Effector memory CD8-positive, alpha-beta T cell (primary cell): ENCODE measurements at regions not wholly inside any gene's neighbourhood (a gene's known extent, or its start where the extent isn't known, plus 50 kb on each side); places are given as distances from the start of the nearest gene placed in this dataset.

ENCODE experiments used
- ATAC-seq: fragments of 150-1000 bp; cut with Tn5 transposase; replicated peaks from 2 replicates; pipeline ENCODE4 v1.10.0; 2021; ENCODE audit warnings: mild to moderate bottlenecking, moderate library complexity
- DNase-seq, 3 experiments: peaks; one replicate each; pipeline ENCODE4 v3.0.0; 2021
- H3K27ac Mint-ChIP-seq, 2 donors: one replicate each; pipeline ENCODE4 v1.8.0; 2022; ENCODE audit warnings: mild to moderate bottlenecking in 2 of 2, mixed read lengths in 2 of 2, moderate library complexity in 2 of 2
- H3K27me3 Mint-ChIP-seq, 2 donors: one replicate each; pipeline ENCODE4 v1.8.0; 2022; ENCODE audit warnings: mixed read lengths in 2 of 2
- H3K36me3 Mint-ChIP-seq: one replicate; pipeline ENCODE4 v1.8.0; 2022; ENCODE audit warnings: mild to moderate bottlenecking, moderate library complexity, mixed read lengths; ENCODE audit not compliant: insufficient read depth
- H3K4me1 Mint-ChIP-seq, 2 donors: one replicate each; pipeline ENCODE4 v1.8.0; 2022; ENCODE audit warnings: low read depth in 2 of 2, mixed read lengths in 2 of 2
- H3K4me3 Mint-ChIP-seq, 2 donors: one replicate each; pipeline ENCODE4 v1.8.0; 2022; ENCODE audit warnings: mild to moderate bottlenecking in 2 of 2, mixed read lengths in 2 of 2, moderate library complexity in 2 of 2
- H3K9me3 Mint-ChIP-seq, 2 donors: one replicate each; pipeline ENCODE4 v1.8.0; 2022; ENCODE audit warnings: mixed read lengths in 2 of 2

- no peaks in the 10 kb centered on the region for H3K27me3 Mint-ChIP-seq
- peaks cover 1 to 6% of the 10 kb centered on the region in 2 donors for H3K9me3 Mint-ChIP-seq
- H3K27ac Mint-ChIP-seq = no peak overlapping the region
- no peak for DNase-seq
- no peak for ATAC-seq
- H3K36me3 Mint-ChIP-seq = no peaks in the 10 kb centered on the region
- no peak overlapping the region for H3K4me3 Mint-ChIP-seq
- no peaks in the 10 kb centered on the region for H3K4me1 Mint-ChIP-seq
Observed at GRCh38 chrX:7789200-7789599, 53.8 kb upstream of the VCX start.

- no peaks in the 10 kb centered on the region for H3K4me1 Mint-ChIP-seq
- no peaks in the 10 kb centered on the region for H3K36me3 Mint-ChIP-seq
- no peak for DNase-seq
- H3K27me3 Mint-ChIP-seq = no peaks in the 10 kb centered on the region
- H3K9me3 Mint-ChIP-seq = peaks cover 1 to 10% of the 10 kb centered on the region in 2 donors
- H3K27ac Mint-ChIP-seq = no peak overlapping the region
- no peak for ATAC-seq
- H3K4me3 Mint-ChIP-seq = no peak overlapping the region
Observed at GRCh38 chrX:7788334-7788733, 54.6 kb upstream of the VCX start.

GRCh38 chrX:7787714-7788113 is 55.3 kb upstream of the VCX start:
- Mint-ChIP-seq H3K27me3 (no peaks in the 10 kb centered on the region), H3K4me1 (no peaks in the 10 kb centered on the region), H3K36me3 (no peaks in the 10 kb centered on the region), H3K9me3 (peaks cover 1 to 10% of the 10 kb centered on the region in 2 donors), H3K4me3 (no peak overlapping the region), H3K27ac (no peak overlapping the region)
- DNase-seq (no peak), ATAC-seq (no peak)

- Mint-ChIP-seq H3K4me3 (no peak overlapping the region), H3K9me3 (peaks cover 0 to 10% of the 10 kb centered on the region in 2 donors), H3K27ac (no peak overlapping the region), H3K36me3 (no peaks in the 10 kb centered on the region), H3K4me1 (no peaks in the 10 kb centered on the region), H3K27me3 (no peaks in the 10 kb centered on the region)
- no peak for DNase-seq
- ATAC-seq = no peak
Observed at GRCh38 chrX:7784580-7784979, 58.4 kb upstream of the VCX start.

- no peak overlapping the region for H3K4me3 Mint-ChIP-seq
- no peaks in the 10 kb centered on the region for H3K4me1 Mint-ChIP-seq
- ATAC-seq = no peak
- no peaks in the 10 kb centered on the region for H3K36me3 Mint-ChIP-seq
- H3K27me3 Mint-ChIP-seq = no peaks in the 10 kb centered on the region
- peaks cover 0 to 8% of the 10 kb centered on the region in 2 donors for H3K9me3 Mint-ChIP-seq
- H3K27ac Mint-ChIP-seq = no peak overlapping the region
- no peak for DNase-seq
Observed at GRCh38 chrX:7779644-7780043, 63.3 kb upstream of the VCX start.

GRCh38 chrX:7775987-7776386 is 67.0 kb upstream of the VCX start:
- H3K36me3 Mint-ChIP-seq = no peaks in the 10 kb centered on the region
- H3K27me3 Mint-ChIP-seq = no peaks in the 10 kb centered on the region
- H3K4me1 Mint-ChIP-seq = no peaks in the 10 kb centered on the region
- H3K27ac Mint-ChIP-seq = no peak overlapping the region
- H3K9me3 Mint-ChIP-seq = no peaks in the 10 kb centered on the region
- no peak for ATAC-seq
- no peak for DNase-seq
- H3K4me3 Mint-ChIP-seq = no peak overlapping the region

GRCh38 chrX:7771788-7772438 is 71.1 kb upstream of the VCX start:
- H3K9me3 Mint-ChIP-seq = no peaks in the 10 kb centered on the region
- ATAC-seq (no peak), DNase-seq (no peak)
- no peak overlapping the region for H3K4me3 Mint-ChIP-seq
- no peaks in the 10 kb centered on the region for H3K36me3 Mint-ChIP-seq
- H3K27me3 Mint-ChIP-seq = no peaks in the 10 kb centered on the region
- no peaks in the 10 kb centered on the region for H3K4me1 Mint-ChIP-seq
- H3K27ac Mint-ChIP-seq = no peak overlapping the region

GRCh38 chrX:7759830-7760229 is 83.1 kb upstream of the VCX start:
- Mint-ChIP-seq H3K27ac (no peak overlapping the region), H3K36me3 (no peaks in the 10 kb centered on the region), H3K4me3 (no peak overlapping the region), H3K4me1 (no peaks in the 10 kb centered on the region), H3K9me3 (no peaks in the 10 kb centered on the region), H3K27me3 (no peaks in the 10 kb centered on the region)
- no peak for ATAC-seq
- no peak for DNase-seq

- Mint-ChIP-seq H3K27me3 (no peaks in the 10 kb centered on the region), H3K27ac (no peak overlapping the region), H3K9me3 (no peaks in the 10 kb centered on the region), H3K36me3 (no peaks in the 10 kb centered on the region), H3K4me3 (no peak overlapping the region), H3K4me1 (no peaks in the 10 kb centered on the region)
- ATAC-seq (no peak), DNase-seq (no peak)
Observed at GRCh38 chrX:7746856-7747255, 96.1 kb upstream of the VCX start.

GRCh38 chrX:7730071-7730470 is 112.9 kb upstream of the VCX start:
- no peak for ATAC-seq
- DNase-seq = no peak
- H3K4me3 Mint-ChIP-seq = no peak overlapping the region
- no peaks in the 10 kb centered on the region for H3K4me1 Mint-ChIP-seq
- H3K27me3 Mint-ChIP-seq = no peaks in the 10 kb centered on the region
- no peaks in the 10 kb centered on the region for H3K36me3 Mint-ChIP-seq
- H3K9me3 Mint-ChIP-seq = no peaks in the 10 kb centered on the region
- H3K27ac Mint-ChIP-seq = no peak overlapping the region

GRCh38 chrX:7720519-7720918 is 122.5 kb upstream of the VCX start:
- Mint-ChIP-seq H3K4me1 (no peaks in the 10 kb centered on the region), H3K36me3 (no peaks in the 10 kb centered on the region), H3K9me3 (peaks cover 0 to 1% of the 10 kb centered on the region in 2 donors), H3K4me3 (no peak overlapping the region), H3K27ac (no peak overlapping the region), H3K27me3 (no peaks in the 10 kb centered on the region)
- DNase-seq (no peak), ATAC-seq (no peak)

GRCh38 chrX:7714351-7714750 is 128.6 kb upstream of the VCX start:
- Mint-ChIP-seq H3K27me3 (no peaks in the 10 kb centered on the region), H3K9me3 (peaks cover 0 to 2% of the 10 kb centered on the region in 2 donors), H3K27ac (no peak overlapping the region), H3K4me1 (no peaks in the 10 kb centered on the region), H3K4me3 (no peak overlapping the region), H3K36me3 (no peaks in the 10 kb centered on the region)
- no peak for ATAC-seq
- no peak for DNase-seq

- DNase-seq (no peak), ATAC-seq (no peak)
- Mint-ChIP-seq H3K27ac (no peak overlapping the region), H3K9me3 (peaks cover 0 to 1% of the 10 kb centered on the region in 2 donors), H3K4me1 (no peaks in the 10 kb centered on the region), H3K36me3 (no peaks in the 10 kb centered on the region), H3K4me3 (no peak overlapping the region), H3K27me3 (no peaks in the 10 kb centered on the region)
Observed at GRCh38 chrX:7711167-7711566, 131.8 kb upstream of the VCX start.

GRCh38 chrX:7709845-7710244 is 133.1 kb upstream of the VCX start:
- Mint-ChIP-seq H3K36me3 (no peaks in the 10 kb centered on the region), H3K4me1 (no peaks in the 10 kb centered on the region), H3K27ac (no peak overlapping the region), H3K9me3 (peaks cover 0 to 1% of the 10 kb centered on the region in 2 donors), H3K4me3 (no peak overlapping the region), H3K27me3 (no peaks in the 10 kb centered on the region)
- DNase-seq (no peak), ATAC-seq (no peak)

- no peaks in the 10 kb centered on the region for H3K4me1 Mint-ChIP-seq
- no peaks in the 10 kb centered on the region for H3K27me3 Mint-ChIP-seq
- DNase-seq (no peak), ATAC-seq (no peak)
- no peak overlapping the region for H3K4me3 Mint-ChIP-seq
- no peak overlapping the region for H3K27ac Mint-ChIP-seq
- H3K36me3 Mint-ChIP-seq = no peaks in the 10 kb centered on the region
- peaks cover 0 to 1% of the 10 kb centered on the region in 2 donors for H3K9me3 Mint-ChIP-seq
Observed at GRCh38 chrX:7706032-7706431, 136.9 kb upstream of the VCX start.
